Mesendoderm (in vitro differentiated cells): ENCODE measurements at regions not wholly inside any gene's neighbourhood (a gene's known extent, or its start where the extent isn't known, plus 50 kb on each side); places are given as distances from the start of the nearest gene placed in this dataset.
A peak's percentile ranks its signal among the peaks of the same experiment; 100 is the strongest.

Experiments
- DNase-seq: peaks from one replicate; pipeline ENCODE4 v3.0.0; 2013
- H2AK5ac ChIP-seq: 2 replicates; pipeline ENCODE4 v1.6.1; 2013; ENCODE audit warnings: low read length, inconsistent platforms
- H2BK120ac ChIP-seq: 2 replicates; pipeline ENCODE4 v1.6.1; 2013; ENCODE audit warnings: low read depth, mild to moderate bottlenecking, low read length, moderate library complexity, mixed read lengths
- H2BK15ac ChIP-seq: replicated peaks from 2 replicates; pipeline ENCODE4 v1.6.1; 2013; ENCODE audit warnings: low read depth, mild to moderate bottlenecking, moderate library complexity
- H2BK5ac ChIP-seq: 2 replicates; pipeline ENCODE4 v1.6.1; 2013; ENCODE audit warnings: low read length, inconsistent platforms
- H3K18ac ChIP-seq: 2 replicates; pipeline ENCODE4 v1.6.1; 2013; ENCODE audit warnings: mild to moderate bottlenecking, low read length, mixed read lengths
- H3K23ac ChIP-seq: one replicate; pipeline ENCODE4 v1.6.1; 2013; ENCODE audit warnings: low read length
- H3K27ac ChIP-seq: 2 replicates; pipeline ENCODE4 v1.5.1; 2013; ENCODE audit warnings: low read depth, mild to moderate bottlenecking, inconsistent platforms, low read length, moderate library complexity
- H3K27me3 ChIP-seq: 2 replicates; pipeline ENCODE4 v1.6.1; 2013; ENCODE audit warnings: low read length, control low read depth, mild to moderate bottlenecking, inconsistent platforms; ENCODE audit not compliant: insufficient read depth, poor library complexity
- H3K36me3 ChIP-seq: 2 replicates; pipeline ENCODE4 v1.6.1; 2013; ENCODE audit warnings: low read length, inconsistent platforms; ENCODE audit not compliant: control insufficient read depth, insufficient read depth
- H3K4ac ChIP-seq: one replicate; pipeline ENCODE4 v1.6.1; 2013; ENCODE audit warnings: low read depth, mild to moderate bottlenecking, low read length, moderate library complexity
- H3K4me1 ChIP-seq: 2 replicates; pipeline ENCODE4 v1.6.1; 2013; ENCODE audit warnings: low read depth, low read length, inconsistent platforms; ENCODE audit not compliant: control insufficient read depth
- H3K4me2 ChIP-seq: 2 replicates; pipeline ENCODE4 v1.6.1; 2013; ENCODE audit warnings: low read length
- H3K4me3 ChIP-seq: 2 replicates; pipeline ENCODE4 v1.5.1; 2013; ENCODE audit warnings: mild to moderate bottlenecking, low read length
- H3K56ac ChIP-seq: one replicate; pipeline ENCODE4 v1.6.1; 2013; ENCODE audit warnings: low read length
- H3K79me1 ChIP-seq: 2 replicates; pipeline ENCODE4 v1.6.1; 2013; ENCODE audit warnings: low read length, inconsistent platforms
- H3K79me2 ChIP-seq: 2 replicates; pipeline ENCODE4 v1.6.1; 2013; ENCODE audit warnings: mild to moderate bottlenecking, low read length; ENCODE audit not compliant: control insufficient read depth, insufficient read depth
- H3K9ac ChIP-seq: 2 replicates; pipeline ENCODE4 v1.6.1; 2013; ENCODE audit warnings: low read length, inconsistent platforms
- H4K5ac ChIP-seq: one replicate; pipeline ENCODE4 v1.6.1; 2013; ENCODE audit warnings: low read length
- H4K8ac ChIP-seq: one replicate; pipeline ENCODE4 v1.6.1; 2013; ENCODE audit warnings: low read depth, mild to moderate bottlenecking, control low read depth, low read length, moderate library complexity
- WGBS: extraction: QIAGEN DNeasy Blood & Tissue Kit; methylation state at CpG from one replicate; pipeline ENCODE4 v1.1.7; 2013; ENCODE audit warnings: low lambda C conversion rate, missing lambda C conversion rate; ENCODE audit not compliant: insufficient coverage; ENCODE audit errors: extremely low coverage; 5-methylcytosine and 5-hydroxymethylcytosine counted together

DNA sequence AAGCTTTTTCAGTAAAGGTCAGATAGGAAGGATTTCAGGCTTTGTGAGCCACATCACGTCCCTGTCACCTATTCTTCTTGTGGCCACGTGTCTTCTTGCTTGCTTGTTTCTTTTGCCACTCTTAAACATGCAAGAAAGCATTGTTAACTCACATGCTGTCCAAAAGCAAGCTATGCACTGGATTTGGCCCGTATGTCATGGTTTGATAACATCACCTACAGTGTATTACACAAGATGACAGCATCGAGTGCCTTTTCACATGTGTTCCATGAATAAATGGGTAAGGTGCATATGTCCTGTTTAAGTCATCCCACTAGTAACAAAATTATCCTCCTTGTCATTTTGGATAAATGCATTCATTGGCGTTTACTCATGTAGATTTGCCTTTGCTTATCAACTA, 468.0 kb upstream of the FAT1 start:
- Histone ChIP-seq H4K8ac (no peak overlapping the region), H4K5ac (no peak overlapping the region), H3K9ac (no peak overlapping the region), H3K36me3 (no peaks in the 10 kb centered on the region), H3K18ac (no peak overlapping the region), H3K79me1 (no peaks in the 10 kb centered on the region), H3K4me1 (no peaks in the 10 kb centered on the region), H3K4me3 (no peak overlapping the region), H3K27ac (no peak overlapping the region), H3K79me2 (no peaks in the 10 kb centered on the region), H3K4me2 (no peak overlapping the region), H2BK120ac (no peak overlapping the region), H3K4ac (no peak overlapping the region), H2AK5ac (no peak overlapping the region), H2BK5ac (no peak overlapping the region), H3K27me3 (no peaks in the 10 kb centered on the region), H3K56ac (no peak overlapping the region), H3K23ac (no peak overlapping the region), H2BK15ac (no peak overlapping the region)
- WGBS = no CpG with 5 or more reads among the region's 5 CpGs
- no peak for DNase-seq

DNA sequence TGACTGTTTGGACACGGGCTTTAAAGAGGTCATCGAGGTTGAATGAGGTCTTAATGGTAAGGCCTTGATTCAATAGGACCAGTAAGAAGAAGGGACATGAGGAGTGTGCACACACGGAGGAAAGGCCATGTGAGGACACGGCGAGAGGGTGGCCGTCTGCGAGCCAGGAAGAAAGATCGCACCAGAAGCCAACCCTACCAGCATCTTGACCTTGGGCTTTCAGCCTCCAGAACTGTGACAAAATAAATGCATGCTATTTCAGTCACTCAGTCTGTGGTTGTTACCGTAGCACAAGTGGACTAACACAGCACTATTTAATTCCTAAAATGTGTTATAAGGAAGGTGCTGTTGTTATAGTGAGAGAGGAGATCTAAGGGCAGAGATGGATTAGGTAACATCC, 468.6 kb upstream of the FAT1 start:
- H3K27me3 ChIP-seq = no peaks in the 10 kb centered on the region
- no peak overlapping the region for H3K4ac ChIP-seq
- WGBS = no CpG with 5 or more reads among the region's 9 CpGs
- no peaks in the 10 kb centered on the region for H3K79me2 ChIP-seq
- no peak overlapping the region for H4K8ac ChIP-seq
- H3K36me3 ChIP-seq = no peaks in the 10 kb centered on the region
- no peak overlapping the region for H3K23ac ChIP-seq
- no peak overlapping the region for H3K4me3 ChIP-seq
- H3K79me1 ChIP-seq = no peaks in the 10 kb centered on the region
- H2BK15ac ChIP-seq = no peak overlapping the region
- no peak overlapping the region for H2BK5ac ChIP-seq
- H2BK120ac ChIP-seq = no peak overlapping the region
- no peak overlapping the region for H2AK5ac ChIP-seq
- H3K18ac ChIP-seq = no peak overlapping the region
- H3K4me1 ChIP-seq = no peaks in the 10 kb centered on the region
- H3K56ac ChIP-seq = no peak overlapping the region
- H4K5ac ChIP-seq = no peak overlapping the region
- no peak for DNase-seq
- H3K4me2 ChIP-seq = no peak overlapping the region
- no peak overlapping the region for H3K9ac ChIP-seq
- no peak overlapping the region for H3K27ac ChIP-seq

DNA sequence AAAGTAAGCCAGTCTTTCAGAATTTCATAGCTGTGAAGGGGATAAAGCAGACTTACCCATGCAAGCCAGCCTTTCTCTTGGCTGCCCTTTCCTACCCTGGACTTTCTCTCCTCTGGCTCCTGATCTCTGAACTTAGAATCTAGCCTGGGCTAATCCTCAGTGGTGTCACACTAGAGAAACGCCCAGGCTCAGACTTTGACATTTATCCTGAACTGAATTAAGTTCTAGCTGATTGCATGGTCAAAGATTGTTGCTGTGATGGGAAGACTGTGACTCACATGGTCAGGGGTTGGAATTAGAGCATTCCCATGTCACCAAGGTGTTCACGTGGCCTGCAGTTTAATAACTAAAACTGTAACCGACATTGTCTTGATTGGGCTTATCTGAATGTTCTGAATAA, 469.5 kb upstream of the FAT1 start:
- Histone ChIP-seq H4K8ac (no peak overlapping the region), H3K27ac (no peak overlapping the region), H3K18ac (no peak overlapping the region), H4K5ac (no peak overlapping the region), H3K56ac (no peak overlapping the region), H2BK15ac (no peak overlapping the region), H3K79me2 (no peaks in the 10 kb centered on the region), H3K4me3 (no peak overlapping the region), H3K4me2 (no peak overlapping the region), H2BK120ac (no peak overlapping the region), H3K27me3 (no peaks in the 10 kb centered on the region), H3K36me3 (no peaks in the 10 kb centered on the region), H3K4ac (no peak overlapping the region), H3K23ac (no peak overlapping the region), H2AK5ac (no peak overlapping the region), H3K4me1 (no peaks in the 10 kb centered on the region), H3K79me1 (no peaks in the 10 kb centered on the region), H2BK5ac (no peak overlapping the region), H3K9ac (no peak overlapping the region)
- no peak for DNase-seq
- no CpG with 5 or more reads among the region's 3 CpGs for WGBS

DNA sequence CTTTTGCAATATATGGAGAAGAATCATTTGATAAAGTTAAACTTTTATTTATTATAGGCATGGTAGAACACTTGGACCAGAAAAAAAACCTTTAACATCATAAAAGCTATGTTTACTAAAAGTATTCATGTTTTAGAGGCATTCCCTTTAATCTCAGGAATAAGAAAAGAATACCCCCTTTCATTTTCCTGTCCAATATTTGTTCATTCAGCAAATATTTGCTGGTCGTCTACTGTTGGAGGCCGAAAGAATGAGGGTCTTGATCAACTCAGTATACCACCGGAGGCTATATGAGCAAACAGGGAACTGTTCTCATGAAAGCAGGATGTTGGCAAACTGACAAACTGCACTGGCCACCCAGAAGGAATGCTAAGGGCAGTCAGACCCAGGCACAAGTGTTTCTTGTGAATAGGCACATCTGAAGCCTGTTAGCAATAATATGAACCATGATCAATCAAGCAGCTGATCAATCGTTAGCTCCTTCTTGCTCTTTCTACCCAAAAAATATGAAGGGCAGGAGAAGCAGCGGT, 480.8 kb upstream of the FAT1 start:
- no peak overlapping the region for H3K56ac ChIP-seq
- H3K27ac ChIP-seq = no peak overlapping the region
- H3K4ac ChIP-seq = no peak overlapping the region
- H2BK5ac ChIP-seq = no peak overlapping the region
- no peaks in the 10 kb centered on the region for H3K79me2 ChIP-seq
- no peak overlapping the region for H4K5ac ChIP-seq
- no peaks in the 10 kb centered on the region for H3K79me1 ChIP-seq
- no peak overlapping the region for H3K18ac ChIP-seq
- no peak overlapping the region for H2BK15ac ChIP-seq
- no peak overlapping the region for H3K23ac ChIP-seq
- no peaks in the 10 kb centered on the region for H3K36me3 ChIP-seq
- H3K9ac ChIP-seq = no peak overlapping the region
- H3K4me3 ChIP-seq = no peak overlapping the region
- no peaks in the 10 kb centered on the region for H3K27me3 ChIP-seq
- H3K4me1 ChIP-seq = no peaks in the 10 kb centered on the region
- H2AK5ac ChIP-seq = no peak overlapping the region
- H2BK120ac ChIP-seq = no peak overlapping the region
- H4K8ac ChIP-seq = no peak overlapping the region
- no peak for DNase-seq
- no CpG with 5 or more reads among the region's 5 CpGs for WGBS
- H3K4me2 ChIP-seq = no peak overlapping the region

DNA sequence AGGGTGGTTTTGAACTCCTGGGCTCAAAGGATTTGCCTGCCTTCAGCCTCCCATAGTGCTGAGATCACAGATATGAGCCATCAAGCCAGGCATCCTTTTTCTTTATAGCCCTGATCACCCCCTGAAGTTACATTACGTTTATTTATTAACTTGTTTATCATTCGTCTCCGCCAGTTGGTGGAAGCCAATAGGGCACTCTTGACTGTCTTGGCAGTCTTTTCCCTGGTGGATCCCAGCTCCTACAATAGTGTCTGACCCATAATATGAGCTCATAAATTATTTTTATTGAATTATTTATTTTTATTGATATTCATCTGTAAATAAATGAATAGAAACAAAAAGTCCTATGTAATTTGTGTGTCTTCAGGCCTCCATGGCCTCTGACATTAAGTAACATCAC, 484.3 kb upstream of the FAT1 start:
- no peak overlapping the region for H2BK15ac ChIP-seq
- H3K27me3 ChIP-seq = no peaks in the 10 kb centered on the region
- H4K5ac ChIP-seq = no peak overlapping the region
- no peak overlapping the region for H3K4ac ChIP-seq
- H3K23ac ChIP-seq = no peak overlapping the region
- no peak overlapping the region for H3K56ac ChIP-seq
- H3K4me1 ChIP-seq = no peaks in the 10 kb centered on the region
- H2AK5ac ChIP-seq = no peak overlapping the region
- H3K4me2 ChIP-seq = no peak overlapping the region
- no peak overlapping the region for H2BK120ac ChIP-seq
- no CpG with 5 or more reads among the region's 3 CpGs for WGBS
- H3K79me1 ChIP-seq = no peaks in the 10 kb centered on the region
- H3K36me3 ChIP-seq = no peaks in the 10 kb centered on the region
- no peak overlapping the region for H4K8ac ChIP-seq
- H3K79me2 ChIP-seq = no peaks in the 10 kb centered on the region
- H3K18ac ChIP-seq = no peak overlapping the region
- no peak overlapping the region for H3K4me3 ChIP-seq
- no peak overlapping the region for H3K27ac ChIP-seq
- no peak for DNase-seq
- no peak overlapping the region for H2BK5ac ChIP-seq
- H3K9ac ChIP-seq = no peak overlapping the region

GRCh38 chr4:187208651-187209050, 485.0 kb upstream of the FAT1 start:
- Histone ChIP-seq H3K79me2 (no peaks in the 10 kb centered on the region), H2BK15ac (no peak overlapping the region), H3K27ac (no peak overlapping the region), H4K8ac (no peak overlapping the region), H3K23ac (no peak overlapping the region), H3K4me2 (no peak overlapping the region), H3K4me1 (no peaks in the 10 kb centered on the region), H3K79me1 (no peaks in the 10 kb centered on the region), H2BK120ac (no peak overlapping the region), H2BK5ac (no peak overlapping the region), H3K36me3 (no peaks in the 10 kb centered on the region), H3K56ac (no peak overlapping the region), H2AK5ac (no peak overlapping the region), H3K9ac (no peak overlapping the region), H3K27me3 (no peaks in the 10 kb centered on the region), H3K4ac (no peak overlapping the region), H3K18ac (no peak overlapping the region), H3K4me3 (no peak overlapping the region), H4K5ac (no peak overlapping the region)
- no CpG with 5 or more reads among the region's 2 CpGs for WGBS
- DNase-seq = peak; percentile 4
